Stimulated activated CD4-positive, alpha-beta T cell treated with anti-CD3 and anti-CD28 coated beads, Interleukin-2, amount 100 ng/mL, for 24 hours (primary cell): ENCODE measurements at regions not wholly inside any gene's neighbourhood (a gene's known extent, or its start where the extent isn't known, plus 50 kb on each side); places are given as distances from the start of the nearest gene placed in this dataset.

Experiments used
- DNase-seq, 2 donors: peaks; one replicate each; pipeline ENCODE4 v3.0.0-alpha.2; 2020

DNA sequence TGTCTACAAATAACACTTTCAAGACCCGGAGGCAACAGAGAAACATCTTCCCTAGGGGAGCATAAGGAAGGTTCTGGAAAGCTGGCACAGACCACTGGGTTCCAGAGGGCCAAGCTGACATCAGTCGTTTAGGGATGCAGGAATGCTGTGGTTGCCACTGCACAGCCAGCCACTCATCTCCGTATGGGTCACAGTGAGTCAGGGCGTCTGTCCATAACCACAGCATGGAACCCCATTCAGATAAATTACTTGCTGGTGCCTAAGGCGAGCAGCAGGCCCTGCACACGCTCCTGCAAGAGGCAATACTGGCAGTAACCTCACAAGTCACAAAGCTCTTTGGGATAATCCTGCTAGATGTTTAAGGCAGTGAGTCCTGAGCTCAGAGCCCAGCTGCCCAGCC lies 140.9 kb upstream of the UBL3 start:
- DNase-seq: no peak

DNA sequence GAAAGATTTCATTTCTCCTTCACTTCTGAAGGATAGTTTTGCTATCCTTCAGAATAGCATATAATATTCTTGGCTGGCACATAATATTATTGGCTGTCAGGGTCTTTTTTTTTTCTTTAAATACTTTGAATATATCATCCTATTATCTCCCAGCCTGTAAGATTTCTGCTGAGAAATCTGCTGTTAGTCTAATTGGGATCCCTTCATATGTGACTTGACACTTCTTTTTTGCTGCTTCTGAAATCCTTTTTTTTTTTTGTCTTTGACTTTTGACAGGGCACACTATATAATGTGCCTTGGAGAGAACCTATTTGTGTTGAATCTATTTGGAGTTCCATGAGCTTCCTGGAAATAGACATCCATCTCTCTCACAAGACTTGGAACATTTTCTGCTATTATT lies 136.9 kb upstream of the UBL3 start:
- no peak for DNase-seq

DNA sequence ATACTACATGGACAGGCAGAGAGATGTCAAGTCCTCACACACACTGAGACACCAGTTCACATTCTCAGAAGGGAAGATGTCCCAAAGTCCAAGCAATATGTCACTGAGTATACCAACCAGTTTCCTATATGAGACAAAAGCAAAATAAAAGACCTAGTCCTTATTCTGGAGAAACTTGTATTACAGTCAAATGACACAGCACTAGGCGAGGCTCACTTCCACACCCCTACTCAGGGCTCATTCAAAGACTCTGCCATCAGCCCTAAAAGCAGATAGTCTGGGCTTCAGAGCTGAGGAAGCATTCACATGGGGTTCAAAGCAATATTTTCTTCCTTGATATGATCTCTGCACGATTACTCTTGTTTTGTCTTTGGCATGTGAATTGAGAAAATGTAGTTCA lies 129.9 kb upstream of the UBL3 start:
- no peak for DNase-seq

DNA sequence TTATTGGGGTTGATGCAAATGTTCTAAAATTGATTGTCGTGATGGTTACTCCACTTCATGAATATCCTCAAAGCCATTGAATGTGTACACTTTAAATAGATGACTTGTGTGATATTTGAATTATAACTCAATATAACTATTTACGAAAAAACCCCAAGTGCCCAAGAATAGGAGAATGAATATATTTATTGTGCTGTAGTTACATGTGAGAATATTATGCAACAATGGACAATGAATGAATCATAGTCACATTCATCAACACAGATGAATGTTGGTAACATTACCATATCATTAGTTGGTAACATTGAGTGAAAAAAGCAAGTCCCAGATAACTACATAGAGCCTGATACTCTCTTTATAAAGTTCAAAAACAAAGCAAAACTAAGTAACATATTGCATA lies 127.8 kb upstream of the UBL3 start:
- DNase-seq: no peak

DNA sequence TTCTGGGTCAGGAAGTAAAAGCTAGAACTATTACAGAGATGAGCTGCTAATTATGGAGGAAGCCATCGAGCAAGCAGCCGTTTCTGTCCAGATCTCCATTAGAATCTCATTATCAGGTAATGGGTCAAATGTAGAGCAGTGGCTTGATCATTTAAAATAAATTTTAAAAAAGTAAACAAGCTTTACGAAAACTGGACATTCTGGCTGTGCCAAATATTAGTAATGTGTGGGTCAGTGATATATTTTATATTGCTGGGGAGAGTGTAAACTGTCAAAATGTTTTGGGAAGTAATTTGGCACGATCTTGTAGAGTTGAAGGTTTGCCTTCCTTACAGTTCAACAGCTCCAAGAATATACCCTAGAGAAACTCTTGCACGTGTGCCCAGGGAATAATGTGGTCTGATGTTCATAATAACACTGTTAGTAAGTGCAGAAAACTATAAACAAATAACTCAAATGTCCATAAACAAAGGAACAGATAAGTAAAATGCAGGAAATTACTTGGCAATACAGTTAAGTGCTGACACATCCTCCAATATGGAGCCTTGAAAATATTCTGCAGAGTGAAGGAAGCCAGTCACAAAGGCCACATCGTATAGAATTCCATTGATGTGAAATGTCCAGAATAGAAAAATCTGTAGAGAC lies 127.2 kb upstream of the UBL3 start:
- no peak for DNase-seq

DNA sequence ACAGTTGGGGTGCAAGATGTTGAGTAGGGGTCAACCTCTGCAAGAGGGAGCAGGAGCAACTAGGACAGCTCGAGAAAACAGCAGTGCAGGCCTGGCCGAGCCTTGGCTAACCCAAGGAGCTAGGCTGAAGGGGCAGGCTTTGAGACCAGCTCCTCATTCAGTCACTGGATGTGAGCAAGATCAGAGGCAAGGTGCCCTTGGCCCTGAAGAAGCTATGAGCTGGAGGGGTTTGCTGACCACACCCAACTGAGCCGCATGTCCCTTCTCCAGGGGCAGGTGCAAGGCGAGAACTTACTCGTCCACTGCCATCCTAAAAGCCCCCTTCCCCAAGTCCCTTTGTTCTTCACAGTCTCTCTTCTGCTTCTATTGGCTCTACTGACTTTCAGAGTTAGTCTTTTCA lies 126.1 kb upstream of the UBL3 start:
- DNase-seq: no peak

DNA sequence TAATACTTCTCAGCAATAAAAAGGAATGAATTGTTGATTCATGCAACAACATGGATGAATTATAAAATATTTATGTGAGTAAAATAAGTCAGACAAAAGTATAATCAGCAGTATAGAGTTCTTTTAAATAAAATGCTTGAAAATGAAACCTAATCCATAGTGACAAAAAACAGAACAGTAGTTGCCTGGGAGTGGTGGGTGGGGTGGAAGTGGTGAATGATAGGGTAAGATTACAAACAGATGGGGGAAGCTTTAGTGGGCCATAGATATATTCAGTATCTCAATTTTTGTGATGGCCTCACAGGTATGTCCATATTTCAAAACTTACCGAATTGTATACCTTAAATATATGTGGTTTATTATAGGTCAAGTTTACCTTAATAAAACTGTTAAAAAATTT lies 124.9 kb upstream of the UBL3 start:
- no peak for DNase-seq

DNA sequence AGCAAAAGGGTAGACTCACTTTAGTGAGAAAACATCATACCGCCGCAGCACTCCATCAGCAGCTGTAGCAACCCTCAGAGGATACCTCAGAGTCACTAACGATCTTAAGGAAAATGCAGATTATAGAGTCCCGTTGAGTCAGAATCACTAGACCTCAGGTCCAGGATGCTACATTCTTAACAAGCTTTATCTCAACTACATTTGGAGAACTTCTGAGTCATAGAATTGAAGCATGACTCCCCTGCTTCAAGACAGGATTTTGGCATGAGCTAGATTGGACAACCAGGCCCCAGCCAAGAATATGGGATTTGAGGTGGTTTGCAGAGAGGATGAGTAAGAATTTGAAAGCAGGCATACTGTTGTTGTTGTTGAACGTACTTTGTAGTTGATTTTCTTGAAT lies 118.9 kb upstream of the UBL3 start:
- no peak for DNase-seq

DNA sequence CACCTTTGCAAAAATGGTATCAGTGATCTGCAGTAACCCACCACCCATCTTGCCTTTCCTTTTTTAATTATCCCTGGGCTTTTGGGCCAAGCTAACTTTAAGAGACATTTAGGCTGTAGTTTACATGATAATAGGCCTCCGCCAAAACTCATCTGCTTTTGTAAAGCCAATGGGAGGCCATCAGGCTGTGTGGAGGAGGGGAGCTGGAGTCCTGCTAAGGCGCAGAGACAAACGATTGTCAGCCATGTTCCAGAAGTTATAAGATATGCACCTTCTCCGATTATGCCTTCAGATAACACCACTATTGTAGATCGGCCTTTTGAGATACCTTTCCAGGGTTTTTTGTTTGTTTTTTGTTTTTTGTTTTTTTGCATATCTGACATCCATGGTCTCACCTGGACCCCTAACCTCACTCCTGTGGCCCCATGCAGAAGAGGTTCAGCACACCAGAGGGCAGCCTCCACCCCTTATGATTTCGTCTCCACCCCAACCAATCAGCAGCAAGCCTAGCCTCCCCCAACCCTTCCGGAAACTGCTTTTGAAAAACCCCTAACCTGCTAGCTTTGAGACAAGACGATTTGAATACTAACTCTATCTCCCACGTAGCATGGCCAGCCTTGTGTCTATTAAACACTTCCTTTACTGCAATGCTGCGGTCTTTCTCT lies 113.9 kb upstream of the UBL3 start:
- no peak for DNase-seq

DNA sequence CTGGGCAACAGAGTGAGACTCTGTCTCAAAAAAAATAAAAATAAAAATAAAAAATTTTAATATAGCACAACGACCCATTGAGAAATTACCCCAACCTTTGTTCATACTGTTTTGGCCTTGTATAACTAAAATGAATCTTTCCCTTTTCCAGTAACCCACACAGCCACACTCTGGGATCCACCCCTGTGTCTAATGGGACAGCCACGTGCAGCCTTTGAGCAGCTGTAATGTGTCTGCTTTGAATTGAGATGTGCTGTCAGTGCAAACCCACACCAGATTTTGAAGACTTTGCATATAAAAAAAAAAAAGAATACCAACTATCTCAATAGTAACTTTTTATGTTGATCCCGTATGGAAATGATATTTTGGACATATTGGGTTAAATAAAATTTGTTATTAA lies 112.7 kb upstream of the UBL3 start:
- DNase-seq: no peak

DNA sequence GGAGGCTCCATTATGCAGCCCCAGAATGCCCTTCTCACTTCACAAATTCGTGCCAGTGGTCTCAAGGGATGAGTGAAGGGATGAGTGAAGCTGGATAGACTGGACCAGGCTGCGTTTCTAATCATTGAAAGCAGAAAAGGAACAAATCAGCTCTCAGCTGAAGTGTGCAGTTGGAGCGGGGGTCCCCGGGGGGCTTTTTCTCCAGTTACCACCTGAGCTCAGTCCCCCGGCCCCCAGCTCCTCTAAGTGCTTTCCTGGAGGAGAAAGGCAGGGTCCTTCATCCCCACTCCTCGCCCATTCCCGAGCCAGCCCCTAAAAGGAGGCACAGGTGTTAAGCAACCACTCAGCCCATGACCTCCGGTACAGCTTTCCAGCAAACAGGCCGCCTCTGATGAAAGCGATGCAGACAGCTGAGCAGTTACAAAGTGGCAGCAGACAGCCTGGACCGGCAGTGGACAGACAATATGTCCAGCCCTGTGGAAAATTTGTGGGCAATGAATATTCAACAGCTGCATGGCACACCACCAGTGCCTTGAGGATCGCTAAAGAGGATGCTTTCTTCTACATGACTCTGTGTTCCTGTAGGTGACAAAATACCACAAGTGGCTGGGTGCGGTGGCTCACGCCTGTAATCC lies 110.7 kb upstream of the UBL3 start:
- no peak for DNase-seq

DNA sequence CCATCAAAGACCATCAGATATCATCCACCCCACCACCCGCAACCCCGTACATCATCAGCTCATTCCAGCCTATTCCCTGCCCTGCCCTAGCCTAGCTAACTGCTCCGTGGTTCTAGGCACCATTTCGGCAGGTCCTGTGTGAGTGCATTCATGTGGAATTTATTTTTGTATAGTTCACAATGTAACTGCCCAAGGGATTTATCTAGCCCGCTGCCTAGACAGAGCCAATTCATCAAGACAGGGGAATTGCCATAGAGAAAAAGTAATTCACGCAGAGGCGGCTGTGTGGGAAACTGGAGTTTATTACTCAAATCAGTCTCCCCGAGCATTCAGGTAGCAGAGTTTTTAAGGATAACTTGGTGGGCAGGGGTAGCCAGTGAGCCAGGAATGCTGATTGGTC lies 109.2 kb upstream of the UBL3 start:
- no peak for DNase-seq

DNA sequence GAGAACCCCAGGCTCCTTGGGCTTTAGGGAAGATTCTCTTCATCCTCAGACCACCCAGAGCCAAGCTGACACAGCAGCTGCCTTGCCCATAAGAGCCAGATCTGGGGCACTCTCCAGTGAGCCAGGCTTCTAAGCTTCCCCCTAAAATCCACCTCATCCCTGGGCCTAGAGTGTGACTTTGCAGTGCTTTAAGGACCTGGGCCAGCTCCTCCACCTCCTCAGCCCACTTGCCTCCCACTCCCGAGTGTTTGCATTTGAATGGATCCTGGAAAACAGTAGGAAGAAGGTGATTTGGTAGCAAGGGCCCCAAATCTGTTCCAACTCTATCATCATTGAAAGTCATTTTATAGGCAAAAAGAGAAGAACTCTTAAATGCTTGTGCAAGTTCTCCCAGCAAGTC lies 108.7 kb upstream of the UBL3 start:
- no peak for DNase-seq

DNA sequence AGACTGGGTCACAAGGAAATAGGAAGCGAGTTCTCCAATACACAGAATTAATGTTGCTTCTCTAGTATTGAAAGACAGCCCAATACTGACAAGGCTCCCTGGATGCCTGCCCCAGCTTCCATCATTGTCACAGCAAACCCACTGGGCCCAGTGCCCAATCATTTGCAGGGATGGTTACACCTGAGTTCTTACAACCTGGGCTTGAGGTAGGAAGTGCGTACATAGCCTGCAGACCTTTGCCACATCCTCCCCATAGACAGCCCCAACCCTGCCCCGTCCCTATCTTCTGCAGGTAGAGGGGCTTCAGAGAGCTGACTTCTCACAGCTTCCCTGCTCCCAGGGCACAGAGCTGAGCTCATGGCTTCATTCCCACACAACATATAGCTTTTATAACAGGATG lies 108.1 kb upstream of the UBL3 start:
- no peak for DNase-seq

DNA sequence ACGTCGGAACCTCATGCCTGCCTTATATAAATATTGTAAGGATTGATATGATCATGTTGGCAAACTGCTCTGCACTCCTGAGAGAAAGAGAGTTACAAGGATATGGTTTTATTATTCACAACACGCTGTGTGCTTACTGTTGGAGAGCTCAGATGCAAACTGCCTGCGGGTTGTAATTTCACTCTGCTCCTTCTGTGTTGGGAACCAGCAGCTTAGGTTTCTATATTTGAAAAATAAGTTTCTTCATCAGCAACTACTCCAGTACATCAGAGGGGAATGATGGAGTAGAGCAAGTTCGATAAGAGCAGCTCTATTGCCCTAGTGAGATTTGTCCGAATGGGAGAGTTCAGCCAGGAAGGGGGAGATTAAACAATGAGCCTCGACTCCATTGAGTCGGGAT lies 106.9 kb upstream of the UBL3 start:
- DNase-seq: no peak

DNA sequence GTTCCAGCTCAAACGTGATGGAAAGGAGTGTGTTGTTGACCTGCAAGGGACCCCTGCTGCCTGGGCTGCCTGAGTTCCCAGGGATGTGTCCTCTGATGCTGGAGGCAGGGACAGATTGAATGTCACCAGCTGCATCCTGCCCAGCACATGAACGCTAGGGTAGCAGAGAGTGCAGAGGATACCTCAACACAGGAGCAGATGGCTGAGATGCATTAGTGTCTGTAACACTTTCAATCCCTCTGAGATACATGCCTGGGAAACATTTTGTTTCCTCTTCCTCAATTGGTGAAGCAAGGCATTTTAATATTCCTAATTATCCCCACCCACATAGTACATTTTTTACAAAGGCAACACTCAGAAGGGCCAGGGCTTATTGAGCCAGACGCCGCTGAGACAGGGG lies 106.4 kb upstream of the UBL3 start:
- DNase-seq: no peak

DNA sequence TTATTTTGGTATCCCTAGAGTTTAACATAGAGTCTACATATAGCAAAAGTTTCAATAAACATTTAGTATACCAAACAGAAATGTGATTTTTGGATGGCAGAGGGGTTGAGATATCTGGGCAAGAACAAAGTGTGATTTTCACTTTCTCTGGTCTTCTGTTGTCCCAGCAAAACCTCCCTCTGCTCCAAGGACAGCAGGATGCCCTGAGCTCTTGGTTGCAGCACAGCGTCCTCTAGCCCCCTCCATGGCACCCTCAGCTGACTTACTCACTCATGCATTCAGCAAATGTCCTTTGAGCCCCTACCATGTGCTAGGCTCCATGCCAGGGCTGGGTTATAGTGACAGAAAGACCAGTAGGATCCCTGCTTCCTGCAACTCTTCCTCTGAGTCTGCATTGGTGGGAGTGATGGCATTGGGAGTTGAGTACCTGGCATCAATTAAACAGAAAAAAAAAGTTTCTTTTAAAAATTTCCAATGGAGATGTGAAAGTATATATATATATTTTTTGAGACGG lies 104.8 kb upstream of the UBL3 start:
- no peak for DNase-seq

DNA sequence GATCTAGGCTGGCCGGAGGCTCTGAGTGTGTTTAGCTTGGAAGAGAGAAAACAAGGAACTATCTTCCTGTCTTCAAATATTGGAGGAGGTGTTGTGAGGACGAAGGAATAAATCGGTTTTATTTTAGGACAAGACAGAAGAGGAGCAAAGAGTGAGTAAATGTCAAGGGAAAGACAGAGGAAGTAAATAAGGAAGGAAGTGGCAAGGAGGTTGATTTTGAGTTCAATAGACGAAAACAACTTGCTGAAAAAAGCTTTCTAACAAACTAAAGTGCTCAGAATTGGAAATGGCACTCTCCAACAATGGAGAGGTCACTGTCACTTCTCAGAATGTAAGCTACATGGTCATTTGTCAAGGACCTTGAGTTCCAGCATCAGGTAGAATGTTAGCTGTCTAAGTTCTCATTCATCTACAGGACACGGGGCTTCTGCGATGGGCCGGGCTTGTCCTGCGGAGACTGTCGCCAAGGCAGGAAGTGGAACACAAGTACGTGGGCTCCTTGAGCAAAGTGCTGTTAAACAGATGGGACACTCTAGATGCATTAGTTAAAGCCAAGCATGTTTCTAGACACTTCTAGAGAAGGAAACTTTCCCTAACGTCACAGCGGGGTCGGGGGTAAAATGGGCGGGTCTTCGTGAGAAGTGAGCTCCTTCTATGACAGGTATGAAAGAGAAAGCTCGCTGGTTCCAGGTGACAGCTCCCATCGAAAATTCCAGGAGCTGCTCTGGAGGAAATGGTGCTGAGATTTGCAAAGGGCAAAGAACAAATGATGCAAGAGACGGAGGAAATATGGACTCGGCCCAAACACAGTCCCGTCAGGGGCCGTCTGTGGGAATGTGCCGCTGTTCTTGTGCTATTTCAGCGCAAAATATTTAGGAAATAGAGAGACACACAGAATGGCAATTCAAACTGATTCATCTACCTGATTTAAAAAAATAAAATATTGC lies 103.9 kb upstream of the UBL3 start:
- DNase-seq: peak; percentile 42 to 46

DNA sequence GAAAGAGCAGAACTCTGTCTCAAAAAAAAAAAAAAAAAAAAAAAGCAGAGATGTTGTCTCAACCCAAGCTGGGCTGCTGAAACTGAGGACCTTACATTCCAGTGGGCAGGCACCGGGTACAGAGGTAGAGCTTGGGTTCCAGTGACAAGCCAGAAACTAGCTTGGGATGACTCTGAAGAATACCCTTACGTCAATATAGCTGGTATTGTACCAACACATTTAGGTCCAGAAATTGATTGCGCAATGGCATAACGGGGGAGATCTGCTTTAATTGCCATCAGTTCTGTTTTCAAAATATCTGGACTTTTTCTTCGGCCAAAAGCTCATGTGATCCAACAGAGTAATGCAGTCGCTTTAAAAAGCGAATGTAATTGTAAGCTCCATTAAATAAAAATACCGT lies 103.1 kb upstream of the UBL3 start:
- DNase-seq: no peak

DNA sequence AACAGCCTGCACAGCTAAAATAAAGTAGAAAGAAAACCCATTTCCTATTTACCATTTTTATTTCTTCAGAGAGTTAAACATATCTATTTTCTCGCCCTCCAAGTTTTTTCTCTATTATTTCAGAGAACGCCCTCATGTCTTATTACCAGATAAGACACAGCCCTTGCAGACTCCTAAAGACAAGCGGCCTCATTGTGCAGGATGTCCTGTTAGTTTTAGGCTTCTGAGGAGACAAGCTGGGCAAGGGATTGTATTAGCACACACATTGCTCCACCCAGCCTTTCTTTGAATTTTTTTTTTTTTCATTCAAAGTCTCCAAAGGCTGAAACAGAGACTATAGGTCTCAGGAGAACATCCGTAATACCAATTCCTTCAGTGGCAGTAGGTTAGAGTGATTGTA lies 101.8 kb upstream of the UBL3 start:
- no peak for DNase-seq

DNA sequence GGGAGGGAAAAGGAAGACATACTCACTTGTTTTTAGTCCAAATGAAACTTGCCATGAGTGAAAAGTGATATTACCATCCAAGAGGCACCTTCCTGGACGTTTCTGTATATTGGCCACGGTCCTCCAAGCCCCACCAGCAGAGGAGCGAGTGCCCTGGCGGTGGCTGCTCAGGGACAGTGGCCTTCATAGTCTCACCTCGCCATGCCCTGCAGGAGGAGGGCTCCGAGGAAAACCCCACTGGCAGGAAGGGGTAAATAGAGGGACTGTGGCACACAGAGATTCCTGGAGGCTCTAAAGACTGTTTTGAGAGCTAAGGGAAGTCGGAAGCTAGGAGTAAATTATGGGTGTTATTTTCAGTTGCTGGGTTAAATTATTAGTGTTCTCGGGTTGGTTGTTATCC lies 98.4 kb upstream of the UBL3 start:
- DNase-seq: no peak

DNA sequence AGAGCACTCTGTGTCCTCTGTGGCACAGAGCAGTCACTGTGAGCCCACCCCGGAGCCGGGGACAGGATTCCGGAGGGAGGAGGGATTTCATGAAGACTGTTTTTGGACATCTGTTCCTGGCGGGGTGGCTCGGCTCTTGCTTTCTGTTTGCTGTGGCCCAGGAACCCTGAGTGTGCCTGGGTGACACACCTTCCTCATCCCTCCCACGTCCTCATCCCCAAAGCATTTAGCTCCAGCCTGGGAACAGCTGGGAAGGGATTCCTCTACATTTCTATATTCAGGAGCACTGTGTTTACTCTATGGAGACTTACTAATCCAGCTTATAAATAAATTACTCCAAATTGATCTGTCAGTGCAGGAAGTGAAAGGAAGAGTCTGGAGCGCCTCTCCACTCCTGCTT lies 97.8 kb upstream of the UBL3 start:
- DNase-seq: no peak

DNA sequence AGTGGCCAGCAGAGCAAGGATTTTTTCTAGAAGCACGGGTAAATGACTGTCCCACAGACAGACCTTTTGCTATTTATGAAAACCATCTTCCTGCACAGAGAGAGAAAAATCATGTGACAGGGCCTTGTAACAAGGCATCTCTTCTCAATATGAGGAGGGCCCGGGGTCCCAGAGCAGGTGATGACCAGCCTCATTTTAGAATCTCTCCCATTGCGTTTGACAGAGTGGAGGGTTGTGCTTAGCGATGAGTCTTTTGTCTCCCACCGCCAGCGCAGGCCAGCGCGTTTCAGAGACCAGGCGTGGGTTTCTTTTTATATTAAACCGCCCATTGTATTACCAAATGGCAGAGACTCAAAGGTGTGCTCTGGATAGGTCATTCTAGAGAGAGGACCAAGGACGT lies 97.4 kb upstream of the UBL3 start:
- DNase-seq: no peak
